AG04450 (cell line): ENCODE measurements at regions not wholly inside any gene's neighbourhood (a gene's known extent, or its start where the extent isn't known, plus 50 kb on each side); places are given as distances from the start of the nearest gene placed in this dataset.

Source experiments
- CTCF ChIA-PET: fragments of 300-600, 350-600 bp; formaldehyde crosslinking; extraction: SDS; loops from one replicate; lab custom pipeline; 2022; ENCODE audit warnings: antibody characterized with exemption, inconsistent platforms; lab: Charles Lee
- POLR2A ChIA-PET: fragments of 350-600 bp; formaldehyde crosslinking; extraction: SDS; loops from one replicate; lab custom pipeline; 2021; ENCODE audit warnings: antibody characterized with exemption, inconsistent platforms; lab: Yijun Ruan, JAX
- DNase-seq: peaks from one replicate; pipeline ENCODE4 v3.0.0-alpha.2; 2011; ENCODE audit warnings: low read depth, low spot score
- H3K27ac ChIP-seq: one replicate; pipeline ENCODE4 v1.5.1; 2012; ENCODE audit warnings: low read depth, low read length, control low read depth
- H3K27me3 ChIP-seq: one replicate; pipeline ENCODE4 v1.6.0; 2012; ENCODE audit warnings: low read length; ENCODE audit not compliant: control insufficient read depth, insufficient read depth
- H3K4me3 ChIP-seq: 2 replicates; pipeline ENCODE4 v1.5.1; 2011; ENCODE audit warnings: mild to moderate bottlenecking, low read depth, low read length, control low read depth
- H3K9me3 ChIP-seq: 2 replicates; pipeline ENCODE4 v1.5.1; 2012; ENCODE audit warnings: low read length; ENCODE audit not compliant: control insufficient read depth, insufficient read depth
- TF ChIP-seq, protein P1 (sequence below): IDR thresholded peaks from 2 replicates; pipeline ENCODE4 v1.5.1; 2011; ENCODE audit warnings: low read depth, low read length, control low read depth, inconsistent platforms

DNA sequence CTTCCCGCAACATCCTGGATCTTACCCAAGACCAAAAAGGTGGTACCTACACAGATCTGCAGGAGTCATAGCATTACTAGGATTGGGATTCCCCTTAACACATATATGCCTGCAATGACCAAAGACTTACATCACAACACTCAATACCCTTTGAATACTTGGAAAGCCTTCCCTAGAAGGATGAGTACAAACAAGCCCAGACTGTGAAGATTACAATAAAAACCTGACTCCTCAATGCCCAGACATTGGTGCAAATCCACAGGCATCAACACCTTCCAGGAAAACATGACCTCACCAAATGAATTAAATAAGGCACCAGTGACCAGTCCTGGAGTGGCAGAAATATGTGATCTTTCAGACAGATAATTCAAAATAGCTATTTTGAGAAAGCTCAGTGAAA lies 326.8 kb downstream of the TBL1XR1 start:
- Histone ChIP-seq H3K27ac (no peak overlapping the region), H3K4me3 (no peak overlapping the region), H3K9me3 (no peaks in the 10 kb centered on the region), H3K27me3 (no peaks in the 10 kb centered on the region)
- TF ChIP-seq, protein P1, sequence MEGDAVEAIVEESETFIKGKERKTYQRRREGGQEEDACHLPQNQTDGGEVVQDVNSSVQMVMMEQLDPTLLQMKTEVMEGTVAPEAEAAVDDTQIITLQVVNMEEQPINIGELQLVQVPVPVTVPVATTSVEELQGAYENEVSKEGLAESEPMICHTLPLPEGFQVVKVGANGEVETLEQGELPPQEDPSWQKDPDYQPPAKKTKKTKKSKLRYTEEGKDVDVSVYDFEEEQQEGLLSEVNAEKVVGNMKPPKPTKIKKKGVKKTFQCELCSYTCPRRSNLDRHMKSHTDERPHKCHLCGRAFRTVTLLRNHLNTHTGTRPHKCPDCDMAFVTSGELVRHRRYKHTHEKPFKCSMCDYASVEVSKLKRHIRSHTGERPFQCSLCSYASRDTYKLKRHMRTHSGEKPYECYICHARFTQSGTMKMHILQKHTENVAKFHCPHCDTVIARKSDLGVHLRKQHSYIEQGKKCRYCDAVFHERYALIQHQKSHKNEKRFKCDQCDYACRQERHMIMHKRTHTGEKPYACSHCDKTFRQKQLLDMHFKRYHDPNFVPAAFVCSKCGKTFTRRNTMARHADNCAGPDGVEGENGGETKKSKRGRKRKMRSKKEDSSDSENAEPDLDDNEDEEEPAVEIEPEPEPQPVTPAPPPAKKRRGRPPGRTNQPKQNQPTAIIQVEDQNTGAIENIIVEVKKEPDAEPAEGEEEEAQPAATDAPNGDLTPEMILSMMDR: no peak
- ChIA-PET POLR2A (no interaction called here), CTCF (interaction anchor here (1.2 to 4.6 kb wide), 2 partner anchors 34 to 67 kb away, joined by 3 to 89 read pairs; no protein-coding TSS in a partner anchor)
- no peak for DNase-seq

DNA sequence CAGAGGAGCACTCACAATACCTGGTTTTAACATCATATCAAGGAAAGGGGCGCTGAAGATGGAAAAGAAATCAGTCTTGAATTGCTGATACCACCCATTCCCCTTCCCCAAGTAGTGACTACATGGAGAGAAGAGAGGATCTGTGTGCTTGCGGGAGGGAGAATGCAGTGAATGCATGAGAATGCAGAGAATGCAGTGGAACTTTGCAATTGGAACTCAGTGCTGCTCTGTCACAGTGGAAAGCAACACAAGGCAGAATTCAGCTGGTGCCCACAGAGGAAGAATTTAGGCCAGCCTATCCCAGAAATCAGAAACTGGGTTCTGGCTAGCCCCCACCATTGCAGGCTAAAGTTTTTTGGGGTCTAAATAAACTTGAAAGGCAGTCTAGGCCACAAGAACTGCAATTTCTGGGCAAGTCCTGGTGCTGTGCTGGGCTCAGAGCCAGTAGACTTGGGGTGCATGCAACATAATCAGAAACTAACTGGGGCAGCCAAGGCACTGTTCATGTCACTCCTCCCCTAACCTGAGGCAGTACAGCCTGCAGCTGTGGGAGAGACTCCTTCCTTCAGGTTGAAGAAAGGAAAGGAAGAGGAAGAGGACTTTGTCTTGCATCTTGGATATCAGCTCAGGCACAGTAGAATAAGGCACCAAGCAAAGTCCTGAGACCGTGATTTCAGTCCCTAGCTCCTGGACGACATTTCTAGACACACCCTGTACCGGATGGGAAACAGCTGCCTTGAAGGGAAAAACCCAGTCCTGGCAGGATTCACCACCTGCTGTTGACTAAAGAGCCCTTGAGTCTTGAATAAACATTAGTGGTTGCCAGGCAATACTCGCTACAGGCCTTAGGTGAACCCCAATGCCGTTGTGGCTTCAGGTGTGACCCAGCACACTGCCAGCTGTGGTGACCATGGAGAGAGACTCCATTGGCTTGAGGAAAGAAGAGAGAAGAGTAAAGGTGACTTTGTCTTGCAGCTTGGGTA lies 329.3 kb downstream of the TBL1XR1 start:
- ChIA-PET POLR2A (no interaction called here), CTCF (no interaction called here)
- Histone ChIP-seq H3K27me3 (no peaks in the 10 kb centered on the region), H3K4me3 (no peak overlapping the region), H3K9me3 (no peaks in the 10 kb centered on the region), H3K27ac (no peak overlapping the region)
- DNase-seq: no peak
- TF ChIP-seq, protein P1: no peak

DNA sequence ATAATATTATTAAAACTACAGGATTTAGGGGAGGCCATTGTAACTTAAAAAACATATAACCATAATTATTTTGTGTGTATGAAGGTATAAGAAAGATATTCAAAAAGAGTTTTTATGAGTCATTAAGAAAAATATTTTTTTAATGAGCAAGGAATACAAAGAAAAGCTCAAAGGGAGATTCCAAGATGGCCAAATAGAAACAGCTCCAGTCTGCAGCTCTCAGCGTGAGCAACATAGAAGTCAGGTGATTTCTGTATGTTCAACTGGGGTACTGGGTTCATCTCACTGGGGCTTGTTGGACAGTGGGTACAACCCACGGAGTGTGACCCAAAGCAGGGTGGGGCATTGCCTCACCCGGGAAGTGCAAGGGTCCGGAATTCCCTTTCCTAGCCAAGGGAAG lies 336.1 kb downstream of the TBL1XR1 start:
- ChIA-PET CTCF (no interaction called here), POLR2A (no interaction called here)
- no peak overlapping the region for H3K27ac ChIP-seq
- no peak overlapping the region for H3K4me3 ChIP-seq
- TF ChIP-seq, protein P1: no peak
- no peak for DNase-seq
- no peaks in the 10 kb centered on the region for H3K9me3 ChIP-seq
- no peaks in the 10 kb centered on the region for H3K27me3 ChIP-seq

DNA sequence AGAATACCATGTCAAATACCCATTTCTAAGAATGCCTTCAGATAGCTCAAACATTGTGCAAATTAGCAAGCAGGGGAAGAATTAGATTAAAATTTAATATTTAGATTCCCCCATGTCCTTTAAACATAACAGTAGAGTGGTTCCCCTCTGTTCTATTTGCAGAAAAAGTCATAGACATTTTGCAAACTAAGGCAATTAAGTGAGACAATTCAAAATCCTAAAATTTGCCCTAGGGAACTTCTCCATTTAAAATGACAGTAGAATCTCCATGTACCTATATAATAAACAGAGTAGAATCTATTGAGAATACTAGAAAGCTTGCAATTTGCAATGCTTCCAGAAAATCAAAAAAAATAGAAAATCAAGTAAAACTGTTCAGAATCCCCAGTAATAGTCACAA lies 340.6 kb downstream of the TBL1XR1 start:
- ChIA-PET CTCF (no interaction called here), POLR2A (no interaction called here)
- H3K9me3 ChIP-seq: no peaks in the 10 kb centered on the region
- H3K27me3 ChIP-seq: no peaks in the 10 kb centered on the region
- TF ChIP-seq, protein P1: no peak
- H3K4me3 ChIP-seq: no peak overlapping the region
- DNase-seq: no peak
- H3K27ac ChIP-seq: no peak overlapping the region

DNA sequence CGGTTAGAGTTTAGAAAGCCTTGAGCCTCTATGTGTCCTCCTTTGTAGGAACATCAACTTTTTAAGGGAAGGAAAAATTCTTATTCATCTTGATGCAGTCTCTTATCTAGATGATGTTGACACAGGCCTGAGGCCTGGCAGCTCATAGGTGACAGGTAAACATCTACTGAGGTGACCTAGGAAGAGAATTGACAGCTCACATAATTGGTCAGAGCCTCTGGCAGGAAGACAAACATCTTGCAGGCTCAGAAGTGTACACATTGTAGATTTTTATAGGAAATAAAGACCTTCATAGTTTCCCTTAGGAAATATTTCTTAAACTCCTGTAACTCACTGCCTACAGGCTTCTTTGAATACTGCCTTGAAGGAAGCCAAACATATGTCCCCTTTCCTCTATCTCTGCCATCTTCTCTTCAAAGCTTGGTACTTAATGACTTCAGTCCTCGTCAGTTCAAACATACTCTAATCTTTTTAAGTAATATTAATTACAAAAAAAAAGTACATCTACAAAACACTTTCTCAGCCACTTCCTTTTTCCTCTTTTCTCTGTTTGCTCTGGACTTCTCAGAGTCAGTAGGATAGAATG lies 341.3 kb downstream of the TBL1XR1 start:
- CTCF ChIA-PET: interaction anchor here (1.6 kb wide), 1 partner anchor 82 kb away, joined by 4 read pairs; no protein-coding TSS in a partner anchor
- Histone ChIP-seq H3K27ac (no peak overlapping the region), H3K9me3 (no peaks in the 10 kb centered on the region), H3K4me3 (no peak overlapping the region), H3K27me3 (no peaks in the 10 kb centered on the region)
- no peak for DNase-seq
- TF ChIP-seq, protein P1: no peak
- POLR2A ChIA-PET: no interaction called here
